Testis (tissue), 2 donors: ENCODE measurements at regions not wholly inside any gene's neighbourhood (a gene's known extent, or its start where the extent isn't known, plus 50 kb on each side); places are given as distances from the start of the nearest gene placed in this dataset.

Experiments
- CTCF ChIP-seq, 3 experiments: fragments of 450-650 bp in 2 of 3; fragments of 200-600 bp in 1 of 3; sonication (generic) in 1 of 3; IDR thresholded peaks; one replicate each; pipeline ENCODE4 v1.5.1; 2016 to 2019; ENCODE audit warnings: antibody characterized with exemption in 3 of 3, mild to moderate bottlenecking in 2 of 3, moderate library complexity in 1 of 3
- POLR2A ChIP-seq: fragments of 450-650 bp; IDR thresholded peaks from one replicate; pipeline ENCODE4 v1.6.1; 2017; ENCODE audit warnings: antibody characterized with exemption, mild to moderate bottlenecking, moderate library complexity

GRCh38 chr2:38159191-38159590, 83.2 kb upstream of the CYP1B1 start:
- TF ChIP-seq CTCF (IDR thresholded peaks at IDR 0.05) (no peak), POLR2A (no peak)
